Retinal pigment epithelial cell (primary cell): ENCODE measurements at regions not wholly inside any gene's neighbourhood (a gene's known extent, or its start where the extent isn't known, plus 50 kb on each side); places are given as distances from the start of the nearest gene placed in this dataset.

Source experiments
- DNase-seq: peaks from one replicate; pipeline ENCODE4 v3.0.0-alpha.2; 2010; ENCODE audit warnings: low read depth
- H3K4me3 ChIP-seq: 2 replicates; pipeline ENCODE4 v1.5.1; 2011; ENCODE audit warnings: mild to moderate bottlenecking, low read length, control low read depth, moderate library complexity
- CTCF ChIP-seq: conservative IDR thresholded peaks from 2 replicates; pipeline ENCODE4 v1.5.1; 2011; ENCODE audit warnings: low read depth, low read length, control low read depth, inconsistent platforms

GRCh38 chr13:69202996-69203395 is 904.6 kb upstream of the ATXN8OS start:
- TF ChIP-seq CTCF: no peak
- no peak for DNase-seq
- no peak overlapping the region for H3K4me3 ChIP-seq

- TF ChIP-seq CTCF: no peak
- no peak for DNase-seq
- no peak overlapping the region for H3K4me3 ChIP-seq
These were observed 908.0 kb upstream of the ATXN8OS start for GRCh38 chr13:69199664-69200063.

- DNase-seq: no peak
These were observed 908.9 kb upstream of the ATXN8OS start for GRCh38 chr13:69198706-69199105.

GRCh38 chr13:69194130-69194529 is 913.5 kb upstream of the ATXN8OS start:
- no peak for TF ChIP-seq CTCF
- DNase-seq: no peak
- no peak overlapping the region for H3K4me3 ChIP-seq

More at GRCh38 chr13:69198706-69199105, 908.9 kb upstream of the ATXN8OS start:
- no peak overlapping the region for H3K4me3 ChIP-seq
- TF ChIP-seq CTCF: no peak

- TF ChIP-seq CTCF: no peak
- no peak overlapping the region for H3K4me3 ChIP-seq
- no peak for DNase-seq
These were observed 927.6 kb upstream of the ATXN8OS start for GRCh38 chr13:69180034-69180433.

- no peak for DNase-seq
- no peak for TF ChIP-seq CTCF
- H3K4me3 ChIP-seq: no peak overlapping the region
These were observed 929.6 kb upstream of the ATXN8OS start for GRCh38 chr13:69178000-69178399.

- no peak for TF ChIP-seq CTCF
- no peak for DNase-seq
- no peak overlapping the region for H3K4me3 ChIP-seq
These were observed 939.2 kb upstream of the ATXN8OS start for GRCh38 chr13:69168436-69168835.
